HL-60 (cell line): ENCODE measurements at regions not wholly inside any gene's neighbourhood (a gene's known extent, or its start where the extent isn't known, plus 50 kb on each side); places are given as distances from the start of the nearest gene placed in this dataset.

ENCODE experiments used
- DNase-seq, 2 experiments: peaks; one replicate each; pipeline ENCODE4 v3.0.0-alpha.2; 2010 to 2020; ENCODE audit warnings: low read depth in 1 of 2, low spot score in 1 of 2
- H3K27ac ChIP-seq: fragments of 250-450 bp; sonication (Bioruptor Pico); replicated peaks from 2 replicates; pipeline ENCODE4 v1.5.1; 2020; ENCODE audit warnings: mild to moderate bottlenecking, moderate library complexity
- H3K27me3 ChIP-seq: fragments of 250-450 bp; sonication (Bioruptor Pico); 2 replicates; pipeline ENCODE4 v1.5.1; 2021; ENCODE audit warnings: mild to moderate bottlenecking, moderate library complexity; ENCODE audit not compliant: insufficient read depth, poor library complexity, severe bottlenecking
- H3K4me3 ChIP-seq: replicated peaks from 2 replicates; pipeline ENCODE4 v1.5.1; 2011; ENCODE audit warnings: mild to moderate bottlenecking, control low read depth, low read length; ENCODE audit not compliant: insufficient read depth
- CTCF ChIP-seq: IDR thresholded peaks from one replicate; pipeline ENCODE4 v1.5.1; 2011; ENCODE audit warnings: low read length, control low read depth, inconsistent platforms; ENCODE audit not compliant: insufficient read depth
- GABPA ChIP-seq: IDR thresholded peaks from 2 replicates; pipeline ENCODE4 v1.6.1; 2012; ENCODE audit warnings: low read depth
- POLR2AphosphoS5 ChIP-seq: IDR thresholded peaks from 2 replicates; pipeline ENCODE4 v1.6.1; 2012; ENCODE audit warnings: low read depth
- REST ChIP-seq: IDR thresholded peaks from 2 replicates; pipeline ENCODE4 v1.6.1; 2012; ENCODE audit warnings: low read depth; ENCODE audit not compliant: insufficient replicate concordance
- SPI1 ChIP-seq: IDR thresholded peaks from 2 replicates; pipeline ENCODE4 v1.6.1; 2012; ENCODE audit warnings: low read depth, mild to moderate bottlenecking, borderline replicate concordance

- H3K27me3 ChIP-seq = no peaks in the 10 kb centered on the region
- no peak for TF ChIP-seq GABPA
Measured at GRCh38 chr11:71117311-71117710, 135.1 kb downstream of the SHANK2 start.

GRCh38 chr11:71116693-71117040, 135.7 kb downstream of the SHANK2 start:
- H3K27me3 ChIP-seq = no peaks in the 10 kb centered on the region
- no peak overlapping the region for H3K4me3 ChIP-seq
- no peak for TF ChIP-seq GABPA
- TF ChIP-seq SPI1 = no peak
- TF ChIP-seq CTCF = no peak
- TF ChIP-seq POLR2AphosphoS5 = no peak
- no peak for TF ChIP-seq REST
- DNase-seq = no peak
- no peak overlapping the region for H3K27ac ChIP-seq

More at GRCh38 chr11:71117311-71117710, 135.1 kb downstream of the SHANK2 start:
- Histone ChIP-seq H3K27ac (no peak overlapping the region), H3K4me3 (no peak overlapping the region)
- DNase-seq = no peak

- TF ChIP-seq GABPA (no peak), SPI1 (no peak), REST (no peak), POLR2AphosphoS5 (no peak), CTCF (no peak)
- no peaks in the 10 kb centered on the region for H3K27me3 ChIP-seq
- no peak for DNase-seq
- H3K4me3 ChIP-seq = no peak overlapping the region
- no peak overlapping the region for H3K27ac ChIP-seq
Measured at GRCh38 chr11:71115770-71116692, 136.3 kb downstream of the SHANK2 start.

- Histone ChIP-seq H3K27me3 (no peaks in the 10 kb centered on the region), H3K4me3 (no peak overlapping the region), H3K27ac (no peak overlapping the region)
- no peak for DNase-seq
- no peak for TF ChIP-seq POLR2AphosphoS5
- no peak for TF ChIP-seq REST
- TF ChIP-seq CTCF = no peak
- TF ChIP-seq GABPA = no peak
- TF ChIP-seq SPI1 = no peak
Measured at GRCh38 chr11:71114124-71114851, 138.1 kb downstream of the SHANK2 start.
